HEK293T (cell line): ENCODE measurements at regions not wholly inside any gene's neighbourhood (a gene's known extent, or its start where the extent isn't known, plus 50 kb on each side); places are given as distances from the start of the nearest gene placed in this dataset.

Experiments used
- FOXM1 ChIP-seq: fragments of 450-650 bp; IDR thresholded peaks from 2 replicates; pipeline ENCODE4 v1.6.1; 2017; ENCODE audit warnings: mild to moderate bottlenecking, borderline replicate concordance
- LEF1 ChIP-seq: fragments of 450-650 bp; IDR thresholded peaks from 2 replicates; pipeline ENCODE4 v1.6.1; 2017; ENCODE audit warnings: mild to moderate bottlenecking, borderline replicate concordance
- NFRKB ChIP-seq: fragments of 450-650 bp; IDR thresholded peaks from 2 replicates; pipeline ENCODE4 v1.6.1; 2016; ENCODE audit warnings: mild to moderate bottlenecking, moderate library complexity
- TARDBP ChIP-seq: fragments of 450-650 bp; IDR thresholded peaks from 2 replicates; pipeline ENCODE4 v1.6.1; 2016

DNA sequence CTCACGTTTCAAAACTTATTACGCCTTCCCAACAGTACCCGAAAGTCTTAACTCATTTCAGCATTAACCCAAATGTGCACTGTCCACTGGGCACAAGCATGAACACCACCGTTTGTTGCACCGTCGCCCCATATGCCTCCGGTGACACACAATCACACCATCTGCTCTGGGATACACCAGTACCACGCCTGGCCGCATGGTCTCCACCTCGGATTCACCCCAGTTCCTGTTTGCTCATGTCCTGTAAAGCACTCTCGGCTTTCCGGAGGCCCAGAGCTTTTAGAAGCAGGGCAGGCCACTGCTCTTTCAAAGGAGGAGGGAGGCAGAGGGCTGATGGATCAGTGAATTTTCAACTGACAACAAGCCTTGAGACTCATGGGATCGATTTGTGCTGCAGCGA lies 1570.0 kb upstream of the DEFB115 start:
- no peak for TF ChIP-seq TARDBP
- TF ChIP-seq LEF1: no peak
- no peak for TF ChIP-seq NFRKB
- no peak for TF ChIP-seq FOXM1
